RPMI8226 (cell line): ENCODE measurements at regions not wholly inside any gene's neighbourhood (a gene's known extent, or its start where the extent isn't known, plus 50 kb on each side); places are given as distances from the start of the nearest gene placed in this dataset.

ENCODE experiments used
- DNase-seq: peaks from one replicate; pipeline ENCODE4 v3.0.0-alpha.2; 2015

GRCh38 chr13:88103824-88104223 lies 432.7 kb downstream of the SLITRK5 start:
- DNase-seq, result peak; percentile 2

- no peak for DNase-seq
Measured at GRCh38 chr13:88104576-88104975, 433.4 kb downstream of the SLITRK5 start.

DNA sequence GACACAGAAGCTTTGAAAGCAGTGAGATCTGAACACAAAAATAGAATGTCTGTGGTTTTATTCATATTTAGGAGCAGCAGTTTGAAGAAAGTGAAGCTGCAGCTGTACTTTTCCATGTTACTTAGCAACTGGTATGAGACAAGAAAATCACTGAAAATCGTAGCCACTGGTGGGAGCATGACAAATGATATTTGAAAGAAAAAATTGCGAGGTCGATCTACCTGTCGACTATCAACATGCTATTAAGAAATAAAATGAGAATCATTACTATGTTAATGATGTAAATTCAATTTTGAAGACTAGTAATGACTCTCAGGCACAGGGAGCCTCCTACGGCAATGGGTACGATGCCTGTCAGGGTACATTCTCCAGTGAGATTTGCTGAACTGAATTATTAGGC lies 436.4 kb downstream of the SLITRK5 start:
- peak; percentile 3 for DNase-seq

GRCh38 chr13:88112526-88112925 lies 441.4 kb downstream of the SLITRK5 start:
- DNase-seq, result no peak

- no peak for DNase-seq
Measured at GRCh38 chr13:88115976-88116375, 444.8 kb downstream of the SLITRK5 start.

DNA sequence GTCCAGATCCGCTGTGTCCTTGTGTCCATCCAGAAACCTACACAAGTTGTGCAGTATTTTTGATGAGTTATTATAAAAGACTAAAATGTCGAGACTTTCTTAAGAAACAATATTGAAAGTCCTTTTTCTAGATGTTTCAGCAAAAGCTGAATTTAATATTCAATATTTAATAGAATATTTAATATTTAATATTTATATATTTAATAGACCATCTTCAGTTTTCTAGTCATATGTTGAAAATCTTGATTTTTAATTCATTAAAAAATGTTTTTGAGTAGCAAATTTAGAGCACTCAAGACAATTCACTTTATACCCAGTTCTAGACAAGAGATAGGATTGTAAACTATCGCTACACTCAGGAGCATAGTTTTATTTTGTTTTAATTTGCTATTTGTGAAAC lies 447.8 kb downstream of the SLITRK5 start:
- DNase-seq, result no peak

- DNase-seq, result no peak
Measured at GRCh38 chr13:88124142-88124541, 453.0 kb downstream of the SLITRK5 start.

- no peak for DNase-seq
Measured at GRCh38 chr13:88125055-88125454, 453.9 kb downstream of the SLITRK5 start.

GRCh38 chr13:88136098-88136790 lies 465.1 kb downstream of the SLITRK5 start:
- DNase-seq, result no peak

DNA sequence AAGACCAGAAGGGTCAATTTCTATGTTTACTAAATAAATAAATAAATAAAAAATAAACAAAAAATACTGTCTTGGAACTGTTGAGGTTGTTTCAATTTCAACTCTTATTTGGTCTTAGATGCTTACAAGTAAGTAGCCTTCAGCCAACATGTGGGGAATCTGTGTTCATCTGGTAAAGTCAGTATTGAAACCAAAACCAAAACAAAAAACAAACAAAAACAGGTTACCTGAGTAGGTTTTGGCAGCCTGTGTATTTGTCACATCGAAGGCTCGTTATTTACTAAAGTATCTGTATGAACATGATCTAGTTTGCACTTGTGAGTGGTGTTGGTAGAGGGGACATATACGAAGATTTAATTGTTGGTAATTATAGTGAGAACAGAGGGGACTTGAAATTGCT lies 471.5 kb downstream of the SLITRK5 start:
- DNase-seq, result peak; percentile 27

DNA sequence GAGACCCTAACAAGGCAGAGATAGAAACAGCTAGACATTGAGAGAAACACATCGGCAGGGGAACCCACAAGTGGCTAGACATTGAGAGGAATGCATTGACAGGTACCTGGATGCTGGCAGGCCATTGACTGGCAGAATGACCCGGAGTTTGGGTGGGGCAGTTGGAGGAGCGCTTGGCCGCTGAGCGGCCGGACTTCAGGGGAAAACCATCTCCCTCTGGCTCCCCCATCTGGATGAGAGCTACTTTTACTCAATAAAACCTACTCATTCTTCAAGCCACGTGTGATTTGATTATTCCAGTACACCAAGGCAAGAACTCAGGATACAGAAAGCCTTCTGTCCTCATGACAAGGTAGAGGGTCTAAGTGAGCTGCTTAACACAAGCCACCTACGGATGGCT lies 473.4 kb downstream of the SLITRK5 start:
- no peak for DNase-seq

DNA sequence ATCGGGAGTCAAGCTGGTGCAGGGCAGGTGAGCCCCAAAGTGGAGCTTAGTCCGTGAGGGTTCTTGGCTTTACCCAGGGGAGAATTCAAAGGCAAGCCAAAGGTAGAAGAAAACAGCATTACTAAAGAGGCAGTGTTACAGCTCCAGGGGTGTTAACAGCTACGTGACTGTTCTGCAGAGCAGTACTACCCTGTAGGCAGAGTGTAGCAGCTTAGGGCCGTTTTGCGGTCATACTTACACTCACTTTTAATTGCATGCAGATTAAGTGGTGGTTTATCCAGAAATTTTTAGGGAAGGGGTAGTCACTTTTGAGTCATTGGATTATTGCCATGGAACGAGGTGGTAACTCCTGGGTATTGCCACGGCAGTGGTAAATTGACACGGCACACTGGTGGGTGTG lies 482.2 kb downstream of the SLITRK5 start:
- DNase-seq, result no peak

DNA sequence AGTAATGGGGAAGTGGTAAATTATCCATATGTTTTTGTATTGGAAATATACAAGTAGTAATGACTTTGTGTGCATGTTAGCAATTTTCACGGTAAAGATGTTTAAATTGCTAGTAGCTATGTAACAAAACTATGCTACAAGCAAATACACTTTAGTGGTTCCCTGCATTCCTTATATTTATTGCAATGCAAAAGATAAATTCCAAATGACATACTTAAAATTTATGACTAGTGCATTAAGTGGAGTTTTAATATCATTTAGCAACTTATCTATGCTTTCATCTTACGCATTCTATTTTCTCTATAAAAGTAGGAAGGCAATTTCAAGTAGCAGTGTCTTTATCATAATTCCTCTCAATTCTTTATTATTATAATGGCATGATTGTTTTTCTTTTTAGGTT lies 482.8 kb downstream of the SLITRK5 start:
- no peak for DNase-seq

DNA sequence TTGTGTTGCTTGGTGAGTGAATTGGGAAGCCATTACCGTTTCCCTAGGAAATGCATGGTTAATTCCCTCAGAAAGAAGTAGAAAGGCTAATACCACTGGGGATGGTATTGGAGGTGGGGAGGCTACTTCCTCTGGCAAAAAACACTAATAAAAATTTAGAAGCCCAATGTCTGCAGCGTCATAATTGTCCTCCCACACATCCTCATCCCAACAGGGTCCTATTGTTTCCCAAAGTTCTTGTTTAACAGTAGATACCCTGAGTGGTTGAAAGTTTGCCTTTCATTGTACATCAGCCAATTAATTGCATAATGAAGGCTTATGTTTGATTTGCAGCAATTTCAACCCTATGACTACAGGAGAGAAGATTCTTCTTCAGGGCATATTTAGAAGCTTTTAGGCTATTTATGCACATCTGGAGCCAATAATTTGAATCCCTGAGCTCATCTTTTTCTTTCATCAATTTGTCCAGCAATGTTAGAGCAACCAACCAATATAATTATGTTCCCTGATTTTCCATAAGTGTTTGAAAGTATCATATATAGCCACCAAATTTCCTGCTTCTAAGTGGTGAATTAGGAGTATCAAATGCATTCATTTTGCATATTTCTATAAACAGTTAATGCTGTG lies 491.0 kb downstream of the SLITRK5 start:
- no peak for DNase-seq

- DNase-seq, result no peak
Measured at GRCh38 chr13:88176231-88176630, 505.1 kb downstream of the SLITRK5 start.

GRCh38 chr13:88183440-88183839 lies 512.3 kb downstream of the SLITRK5 start:
- DNase-seq, result no peak

GRCh38 chr13:88188986-88189385 lies 517.8 kb downstream of the SLITRK5 start:
- no peak for DNase-seq

- no peak for DNase-seq
Measured at GRCh38 chr13:88189728-88190127, 518.6 kb downstream of the SLITRK5 start.

GRCh38 chr13:88196106-88196505 lies 524.9 kb downstream of the SLITRK5 start:
- DNase-seq, result no peak

DNA sequence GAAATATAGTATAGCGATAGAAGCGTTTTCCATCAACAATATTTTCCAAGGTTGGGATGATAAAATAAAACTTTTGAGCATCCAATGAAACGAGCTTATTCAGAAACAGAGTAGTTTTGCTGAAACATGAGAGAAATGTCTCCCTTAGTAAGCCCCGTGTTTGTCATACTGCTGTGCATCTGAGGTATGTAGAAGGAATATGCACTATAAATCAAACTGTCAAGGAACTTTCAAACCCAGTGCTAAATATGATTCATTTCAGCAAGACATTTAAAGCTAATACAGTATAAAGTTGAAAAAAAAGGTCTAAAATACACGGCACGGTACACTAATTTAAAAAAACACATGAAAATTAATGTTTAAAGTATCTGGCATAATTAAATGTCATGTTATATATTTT lies 546.2 kb downstream of the SLITRK5 start:
- DNase-seq, result no peak

DNA sequence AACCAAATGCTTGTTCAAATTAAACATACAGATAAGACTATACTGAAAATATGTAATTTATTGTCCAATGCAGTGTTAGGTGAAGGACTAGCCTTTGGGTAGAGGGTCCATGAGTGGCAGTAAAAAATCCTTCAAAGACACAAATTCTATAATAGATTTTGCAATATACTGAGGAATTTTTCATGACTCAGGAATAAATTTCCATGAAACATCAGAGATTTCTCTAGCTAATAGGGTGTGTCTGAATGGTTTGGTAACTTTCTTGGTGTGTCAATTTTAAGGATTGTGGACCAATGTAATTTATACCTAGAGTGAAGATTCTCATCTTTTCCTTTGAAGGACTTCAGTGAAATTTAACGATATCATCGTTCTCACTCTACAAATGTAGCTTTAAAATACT lies 546.7 kb downstream of the SLITRK5 start:
- no peak for DNase-seq

- DNase-seq, result no peak
Measured at GRCh38 chr13:88223958-88224357, 552.8 kb downstream of the SLITRK5 start.

GRCh38 chr13:88235441-88235840 lies 564.3 kb downstream of the SLITRK5 start:
- DNase-seq, result no peak

- no peak for DNase-seq
Measured at GRCh38 chr13:88246239-88246638, 575.1 kb downstream of the SLITRK5 start.

DNA sequence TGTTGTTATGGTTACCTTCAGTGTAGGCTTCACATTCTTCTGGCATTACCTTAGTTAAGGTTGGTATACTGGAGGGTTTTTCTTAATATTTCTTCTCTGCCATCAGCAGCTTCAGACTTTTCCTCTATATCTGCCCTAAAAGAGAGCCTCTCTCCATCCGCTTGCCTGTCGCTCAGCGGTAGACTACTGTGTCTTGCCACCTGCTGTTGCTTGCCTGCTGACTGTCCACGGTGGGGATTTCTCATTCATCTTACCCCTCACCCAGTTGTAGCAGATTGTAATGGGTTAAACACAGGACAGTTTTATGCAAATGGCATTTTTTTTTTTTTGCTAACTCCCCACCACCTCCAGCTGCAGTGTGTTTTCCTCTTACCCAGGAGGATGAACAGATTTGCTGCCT lies 577.2 kb downstream of the SLITRK5 start:
- DNase-seq, result no peak
